ENCODE measurements at regions not wholly inside any gene's neighbourhood (a gene's known extent, or its start where the extent isn't known, plus 50 kb on each side); places are given as distances from the start of the nearest gene placed in this dataset.

DNA sequence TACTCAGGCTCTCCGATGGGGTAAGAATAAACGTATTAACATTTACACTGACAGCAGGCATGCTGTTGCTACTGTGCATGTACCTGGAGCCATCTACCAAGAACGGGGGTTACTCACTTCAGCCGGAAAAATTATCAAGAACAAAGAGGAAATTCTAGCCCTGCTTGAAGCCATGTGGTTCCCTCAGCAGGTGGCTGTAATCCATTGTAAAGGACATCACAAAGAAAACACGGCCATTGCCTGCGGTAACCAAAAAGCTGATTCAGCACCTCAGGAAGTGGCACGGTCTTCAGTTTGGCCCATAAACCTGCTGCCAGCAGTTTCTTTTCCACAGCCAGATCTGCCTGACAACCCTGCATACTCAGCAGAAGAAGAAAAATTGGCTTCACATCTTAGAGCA lies 925.5 kb upstream of the AMELY start:
- H3K4me1 ChIP-seq (ENCODE audit: control insufficient read depth, insufficient read depth, low read depth, low read length), result peaks cover 2% of the 10 kb centered on the region
- WGBS, result 26% methylated on average over 7 of the region's 7 CpGs
- H3K9ac ChIP-seq (ENCODE audit: low read length), result no peak overlapping the region
- no peak overlapping the region for H3K4ac ChIP-seq (ENCODE audit: low read depth in 1 of 2, low read length in 2 of 2)
- H2BK5ac ChIP-seq (ENCODE audit: low read depth, low read length, poor library complexity, severe bottlenecking), result no peak overlapping the region
- no peak overlapping the region for H3K18ac ChIP-seq (ENCODE audit: low read depth in 1 of 2, low read length in 2 of 2)
- H4K91ac ChIP-seq (ENCODE audit: low read length), result no peak overlapping the region
- no peak overlapping the region for H3K4me2 ChIP-seq (ENCODE audit: low read length, poor library complexity, severe bottlenecking)
- H3K27me3 ChIP-seq (ENCODE audit: control insufficient read depth in 1 of 2, insufficient read depth in 1 of 2, low read length in 2 of 2), result no peaks in the 10 kb centered on the region
- H2BK15ac ChIP-seq (ENCODE audit: low read depth, poor library complexity, severe bottlenecking), result no peak overlapping the region
- H3K4me3 ChIP-seq (ENCODE audit: insufficient read depth in 1 of 2, low read depth in 1 of 2, low read length in 2 of 2), result no peak overlapping the region
- no peaks in the 10 kb centered on the region for H3K36me3 ChIP-seq (ENCODE audit: control insufficient read depth in 1 of 2, insufficient read depth in 2 of 2, low read depth in 1 of 2, low read length in 2 of 2)
- H3K27ac ChIP-seq (ENCODE audit: low read length, poor library complexity, severe bottlenecking), result no peak overlapping the region
- no peaks in the 10 kb centered on the region for H3K79me1 ChIP-seq (replicated peaks; ENCODE audit: low read length, poor library complexity, severe bottlenecking)
- H2BK120ac ChIP-seq (ENCODE audit: low read depth, low read length), result no peak overlapping the region
- no peak overlapping the region for H3K23ac ChIP-seq (ENCODE audit: low read length in 2 of 2)
- no peak overlapping the region for H2AFZ ChIP-seq (ENCODE audit: low read depth, low read length)
- DNase-seq, result no peak
- H4K8ac ChIP-seq (ENCODE audit: low read length), result no peak overlapping the region
- no peak overlapping the region for H3K14ac ChIP-seq (ENCODE audit: low read length in 2 of 2)
- H2BK12ac ChIP-seq (ENCODE audit: low read length in 2 of 2), result no peak overlapping the region
- H2AK5ac ChIP-seq (ENCODE audit: low read length, severe bottlenecking), result no peak overlapping the region
- H3K9me3 ChIP-seq (ENCODE audit: control insufficient read depth, low read length), result no peaks in the 10 kb centered on the region

- 44% methylated on average over 2 of the region's 2 CpGs for WGBS
Observed at GRCh38 chrY:7836366-7836765, 924.8 kb upstream of the AMELY start.

DNA sequence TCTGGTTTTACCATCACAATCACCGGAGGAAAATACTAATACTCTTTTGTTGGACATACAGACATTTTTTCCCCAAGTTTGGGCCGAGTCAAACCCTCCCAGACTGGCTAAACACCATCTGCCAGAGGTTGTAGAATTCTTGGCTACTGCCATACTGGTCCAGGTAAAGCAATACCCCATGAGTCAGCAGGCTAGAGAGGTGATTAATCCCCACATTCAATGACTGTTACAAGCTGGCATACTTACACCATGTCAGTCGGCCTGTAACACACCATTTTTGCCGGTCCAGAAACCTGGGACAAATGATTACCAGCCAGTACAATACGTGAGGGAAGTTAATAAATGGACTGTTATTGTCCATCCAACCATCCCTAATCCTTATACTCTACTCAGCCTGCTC lies 923.9 kb upstream of the AMELY start:
- no peak overlapping the region for H2BK120ac ChIP-seq (ENCODE audit: low read depth, low read length)
- no peak overlapping the region for H3K9ac ChIP-seq (ENCODE audit: low read length)
- H3K27ac ChIP-seq (ENCODE audit: low read length, poor library complexity, severe bottlenecking), result no peak overlapping the region
- H2AK5ac ChIP-seq (ENCODE audit: low read length, severe bottlenecking), result no peak overlapping the region
- H3K4ac ChIP-seq (ENCODE audit: low read depth in 1 of 2, low read length in 2 of 2), result no peak overlapping the region
- H3K4me3 ChIP-seq (ENCODE audit: insufficient read depth in 1 of 2, low read depth in 1 of 2, low read length in 2 of 2), result no peak overlapping the region
- H4K91ac ChIP-seq (ENCODE audit: low read length), result no peak overlapping the region
- no peaks in the 10 kb centered on the region for H3K27me3 ChIP-seq (ENCODE audit: control insufficient read depth in 1 of 2, insufficient read depth in 1 of 2, low read length in 2 of 2)
- no peak overlapping the region for H2BK5ac ChIP-seq (ENCODE audit: low read depth, low read length, poor library complexity, severe bottlenecking)
- peaks cover 2% of the 10 kb centered on the region for H3K4me1 ChIP-seq (ENCODE audit: control insufficient read depth, insufficient read depth, low read depth, low read length)
- H2BK15ac ChIP-seq (ENCODE audit: low read depth, poor library complexity, severe bottlenecking), result no peak overlapping the region
- no peaks in the 10 kb centered on the region for H3K9me3 ChIP-seq (ENCODE audit: control insufficient read depth, low read length)
- WGBS, result 94% methylated on average over 5 of the region's 5 CpGs
- H3K18ac ChIP-seq (ENCODE audit: low read depth in 1 of 2, low read length in 2 of 2), result no peak overlapping the region
- DNase-seq, result no peak
- H3K14ac ChIP-seq (ENCODE audit: low read length in 2 of 2), result no peak overlapping the region
- H3K79me1 ChIP-seq (replicated peaks; ENCODE audit: low read length, poor library complexity, severe bottlenecking), result no peaks in the 10 kb centered on the region
- H2AFZ ChIP-seq (ENCODE audit: low read depth, low read length), result no peak overlapping the region
- H3K36me3 ChIP-seq (ENCODE audit: control insufficient read depth in 1 of 2, insufficient read depth in 2 of 2, low read depth in 1 of 2, low read length in 2 of 2), result no peaks in the 10 kb centered on the region
- H3K23ac ChIP-seq (ENCODE audit: low read length in 2 of 2), result no peak overlapping the region
- H3K4me2 ChIP-seq (ENCODE audit: low read length, poor library complexity, severe bottlenecking), result no peak overlapping the region
- no peak overlapping the region for H2BK12ac ChIP-seq (ENCODE audit: low read length in 2 of 2)
- H4K8ac ChIP-seq (ENCODE audit: low read length), result no peak overlapping the region

More at GRCh38 chrY:7836366-7836765, 924.8 kb upstream of the AMELY start:
- no peak overlapping the region for H3K4me2 ChIP-seq (ENCODE audit: low read length, poor library complexity, severe bottlenecking)
- H3K36me3 ChIP-seq (ENCODE audit: control insufficient read depth in 1 of 2, insufficient read depth in 2 of 2, low read depth in 1 of 2, low read length in 2 of 2), result no peaks in the 10 kb centered on the region
- no peak overlapping the region for H2BK5ac ChIP-seq (ENCODE audit: low read depth, low read length, poor library complexity, severe bottlenecking)
- no peaks in the 10 kb centered on the region for H3K79me1 ChIP-seq (replicated peaks; ENCODE audit: low read length, poor library complexity, severe bottlenecking)
- no peak overlapping the region for H2AFZ ChIP-seq (ENCODE audit: low read depth, low read length)
- H3K4ac ChIP-seq (ENCODE audit: low read depth in 1 of 2, low read length in 2 of 2), result no peak overlapping the region
- H2AK5ac ChIP-seq (ENCODE audit: low read length, severe bottlenecking), result no peak overlapping the region
- H4K91ac ChIP-seq (ENCODE audit: low read length), result no peak overlapping the region
- H3K14ac ChIP-seq (ENCODE audit: low read length in 2 of 2), result no peak overlapping the region
- no peak overlapping the region for H2BK120ac ChIP-seq (ENCODE audit: low read depth, low read length)
- H3K9ac ChIP-seq (ENCODE audit: low read length), result no peak overlapping the region
- peak; percentile 12 for DNase-seq
- H3K9me3 ChIP-seq (ENCODE audit: control insufficient read depth, low read length), result no peaks in the 10 kb centered on the region
- no peak overlapping the region for H3K27ac ChIP-seq (ENCODE audit: low read length, poor library complexity, severe bottlenecking)
- H2BK15ac ChIP-seq (ENCODE audit: low read depth, poor library complexity, severe bottlenecking), result no peak overlapping the region
- no peak overlapping the region for H4K8ac ChIP-seq (ENCODE audit: low read length)
- no peak overlapping the region for H3K23ac ChIP-seq (ENCODE audit: low read length in 2 of 2)
- no peak overlapping the region for H2BK12ac ChIP-seq (ENCODE audit: low read length in 2 of 2)
- H3K4me3 ChIP-seq (ENCODE audit: insufficient read depth in 1 of 2, low read depth in 1 of 2, low read length in 2 of 2), result no peak overlapping the region
- H3K4me1 ChIP-seq (ENCODE audit: control insufficient read depth, insufficient read depth, low read depth, low read length), result peaks cover 2% of the 10 kb centered on the region
- H3K27me3 ChIP-seq (ENCODE audit: control insufficient read depth in 1 of 2, insufficient read depth in 1 of 2, low read length in 2 of 2), result no peaks in the 10 kb centered on the region
- H3K18ac ChIP-seq (ENCODE audit: low read depth in 1 of 2, low read length in 2 of 2), result no peak overlapping the region

- Histone ChIP-seq H2BK15ac (ENCODE audit: low read depth, poor library complexity, severe bottlenecking) (no peak overlapping the region), H4K91ac (ENCODE audit: low read length) (no peak overlapping the region), H3K79me1 (replicated peaks; ENCODE audit: low read length, poor library complexity, severe bottlenecking) (no peaks in the 10 kb centered on the region), H3K4me3 (ENCODE audit: insufficient read depth in 1 of 2, low read depth in 1 of 2, low read length in 2 of 2) (no peak overlapping the region), H2AFZ (ENCODE audit: low read depth, low read length) (no peak overlapping the region), H3K23ac (ENCODE audit: low read length in 2 of 2) (no peak overlapping the region), H4K8ac (ENCODE audit: low read length) (no peak overlapping the region), H3K4ac (ENCODE audit: low read depth in 1 of 2, low read length in 2 of 2) (no peak overlapping the region), H2BK12ac (ENCODE audit: low read length in 2 of 2) (no peak overlapping the region), H3K14ac (ENCODE audit: low read length in 2 of 2) (no peak overlapping the region), H3K9me3 (ENCODE audit: control insufficient read depth, low read length) (no peaks in the 10 kb centered on the region), H3K4me1 (ENCODE audit: control insufficient read depth, insufficient read depth, low read depth, low read length) (peaks cover 2% of the 10 kb centered on the region), H2BK5ac (ENCODE audit: low read depth, low read length, poor library complexity, severe bottlenecking) (no peak overlapping the region), H2AK5ac (ENCODE audit: low read length, severe bottlenecking) (no peak overlapping the region), H3K4me2 (ENCODE audit: low read length, poor library complexity, severe bottlenecking) (no peak overlapping the region), H3K27ac (ENCODE audit: low read length, poor library complexity, severe bottlenecking) (no peak overlapping the region), H3K36me3 (ENCODE audit: control insufficient read depth in 1 of 2, insufficient read depth in 2 of 2, low read depth in 1 of 2, low read length in 2 of 2) (no peaks in the 10 kb centered on the region), H3K27me3 (ENCODE audit: control insufficient read depth in 1 of 2, insufficient read depth in 1 of 2, low read length in 2 of 2) (no peaks in the 10 kb centered on the region), H2BK120ac (ENCODE audit: low read depth, low read length) (no peak overlapping the region), H3K9ac (ENCODE audit: low read length) (no peak overlapping the region), H3K18ac (ENCODE audit: low read depth in 1 of 2, low read length in 2 of 2) (peak overlapping the region in 1 of 2 experiments; percentile 8)
- DNase-seq, result peak; percentile 51
- WGBS, result 0% methylated on average over 1 of the region's 2 CpGs
Observed at GRCh38 chrY:7834284-7834683, 922.7 kb upstream of the AMELY start.
